ENCODE measurements at regions not wholly inside any gene's neighbourhood (a gene's known extent, or its start where the extent isn't known, plus 50 kb on each side); places are given as distances from the start of the nearest gene placed in this dataset.

DNA sequence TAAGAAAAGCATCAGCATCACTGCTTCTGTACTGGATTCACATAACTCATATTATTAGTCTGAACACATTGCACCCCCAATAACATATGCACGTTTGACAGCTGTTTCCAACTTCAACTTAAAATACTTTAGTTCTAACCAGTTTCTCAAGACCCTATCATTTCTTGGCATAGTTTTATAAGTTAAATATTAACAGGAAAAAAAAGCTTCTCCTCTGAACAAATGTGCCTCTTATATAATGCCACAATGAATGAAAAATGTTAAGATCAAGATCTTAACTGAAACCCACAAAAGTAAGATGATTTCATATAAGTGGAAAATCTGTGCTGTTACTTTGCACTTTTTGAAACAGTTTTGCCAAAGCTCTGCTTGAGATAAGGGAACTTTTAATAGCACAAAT lies 652.8 kb upstream of the FAM241A start:
- Histone ChIP-seq H3K9me3 (no peaks in the 10 kb centered on the region), H3K36me3 (no peaks in the 10 kb centered on the region), H3K27me3 (no peaks in the 10 kb centered on the region), H3K27ac (no peak overlapping the region), H3K4me1 (no peaks in the 10 kb centered on the region), H3K4me3 (no peak overlapping the region)
- TF ChIP-seq, protein P1, sequence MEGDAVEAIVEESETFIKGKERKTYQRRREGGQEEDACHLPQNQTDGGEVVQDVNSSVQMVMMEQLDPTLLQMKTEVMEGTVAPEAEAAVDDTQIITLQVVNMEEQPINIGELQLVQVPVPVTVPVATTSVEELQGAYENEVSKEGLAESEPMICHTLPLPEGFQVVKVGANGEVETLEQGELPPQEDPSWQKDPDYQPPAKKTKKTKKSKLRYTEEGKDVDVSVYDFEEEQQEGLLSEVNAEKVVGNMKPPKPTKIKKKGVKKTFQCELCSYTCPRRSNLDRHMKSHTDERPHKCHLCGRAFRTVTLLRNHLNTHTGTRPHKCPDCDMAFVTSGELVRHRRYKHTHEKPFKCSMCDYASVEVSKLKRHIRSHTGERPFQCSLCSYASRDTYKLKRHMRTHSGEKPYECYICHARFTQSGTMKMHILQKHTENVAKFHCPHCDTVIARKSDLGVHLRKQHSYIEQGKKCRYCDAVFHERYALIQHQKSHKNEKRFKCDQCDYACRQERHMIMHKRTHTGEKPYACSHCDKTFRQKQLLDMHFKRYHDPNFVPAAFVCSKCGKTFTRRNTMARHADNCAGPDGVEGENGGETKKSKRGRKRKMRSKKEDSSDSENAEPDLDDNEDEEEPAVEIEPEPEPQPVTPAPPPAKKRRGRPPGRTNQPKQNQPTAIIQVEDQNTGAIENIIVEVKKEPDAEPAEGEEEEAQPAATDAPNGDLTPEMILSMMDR (IDR thresholded peaks at IDR 0.05) = no peak
- intact Hi-C loops (cut with DNase I) = no loop called here
- no peak for DNase-seq (ENCODE audit: low spot score in 2 of 2)

DNA sequence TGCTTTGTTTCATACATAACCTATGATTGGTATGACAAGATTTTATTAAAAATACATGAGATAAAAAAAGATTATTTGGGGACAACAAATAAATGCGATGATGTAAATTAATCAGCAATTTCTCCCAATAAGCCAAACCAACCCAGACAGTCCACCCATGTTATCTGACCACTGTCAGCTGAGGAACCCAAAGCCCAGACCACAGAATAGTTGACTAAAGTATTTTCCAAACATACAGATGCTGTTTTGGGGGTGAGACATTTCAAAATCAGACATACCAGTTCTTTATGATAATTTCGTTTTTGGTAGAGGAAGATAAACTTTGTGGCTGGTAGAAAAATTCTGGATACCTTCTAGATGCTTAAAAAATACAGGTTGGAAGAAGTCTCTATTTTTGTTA lies 650.8 kb upstream of the FAM241A start:
- TF ChIP-seq, protein P1 (IDR thresholded peaks at IDR 0.05) = no peak
- Histone ChIP-seq H3K36me3 (no peaks in the 10 kb centered on the region), H3K27ac (no peak overlapping the region), H3K4me1 (no peaks in the 10 kb centered on the region), H3K9me3 (no peaks in the 10 kb centered on the region), H3K27me3 (no peaks in the 10 kb centered on the region), H3K4me3 (no peak overlapping the region)
- intact Hi-C loops (cut with DNase I) = no loop called here
- DNase-seq (ENCODE audit: low spot score in 2 of 2) = no peak

DNA sequence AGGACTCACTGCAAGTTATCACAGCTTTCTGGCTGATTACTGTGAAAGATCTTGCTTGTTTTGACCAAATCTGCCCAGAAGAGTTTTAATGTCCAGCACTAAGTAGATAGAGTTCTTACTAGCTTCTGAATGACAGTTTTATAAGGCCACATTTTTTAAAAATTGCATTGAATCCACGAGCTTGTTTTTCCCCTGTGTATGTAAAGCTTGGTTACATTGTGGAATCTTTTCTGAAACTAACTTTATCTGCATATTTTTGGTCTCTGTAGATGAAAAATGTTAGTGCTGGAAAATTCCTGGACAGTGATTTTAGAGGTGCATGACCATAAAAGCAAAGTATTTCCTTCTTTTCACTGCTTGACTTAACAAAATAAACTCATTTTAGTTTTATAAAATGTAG lies 650.3 kb upstream of the FAM241A start:
- intact Hi-C loops (cut with DNase I) = no loop called here
- Histone ChIP-seq H3K27ac (no peak overlapping the region), H3K27me3 (no peaks in the 10 kb centered on the region), H3K4me1 (no peaks in the 10 kb centered on the region), H3K36me3 (no peaks in the 10 kb centered on the region), H3K9me3 (no peaks in the 10 kb centered on the region), H3K4me3 (no peak overlapping the region)
- no peak for DNase-seq (ENCODE audit: low spot score in 2 of 2)
- TF ChIP-seq, protein P1 (IDR thresholded peaks at IDR 0.05) = no peak

DNA sequence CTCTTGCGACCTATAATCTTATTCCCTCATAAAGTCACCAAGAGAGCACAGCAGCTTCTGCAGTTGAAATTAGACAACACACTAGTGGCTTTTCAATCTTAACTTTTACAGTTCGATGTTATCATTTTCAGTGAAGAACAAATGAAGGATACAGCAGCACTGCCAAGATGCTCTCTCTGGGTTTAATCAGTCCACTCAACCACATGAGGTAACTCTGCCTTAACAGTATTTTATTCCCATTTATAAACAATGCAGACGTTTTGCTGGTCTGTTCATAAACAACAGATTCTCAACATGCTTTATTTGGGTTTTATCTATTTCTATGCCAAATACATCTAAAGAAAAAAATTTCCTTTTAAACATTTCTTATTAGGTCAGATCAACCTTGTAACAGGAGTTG lies 646.0 kb upstream of the FAM241A start:
- Histone ChIP-seq H3K4me1 (no peaks in the 10 kb centered on the region), H3K9me3 (no peaks in the 10 kb centered on the region), H3K36me3 (no peaks in the 10 kb centered on the region), H3K27ac (no peak overlapping the region), H3K27me3 (no peaks in the 10 kb centered on the region), H3K4me3 (no peak overlapping the region)
- intact Hi-C loops (cut with DNase I) = no loop called here
- TF ChIP-seq, protein P1 (IDR thresholded peaks at IDR 0.05) = no peak
- no peak for DNase-seq (ENCODE audit: low spot score in 2 of 2)

DNA sequence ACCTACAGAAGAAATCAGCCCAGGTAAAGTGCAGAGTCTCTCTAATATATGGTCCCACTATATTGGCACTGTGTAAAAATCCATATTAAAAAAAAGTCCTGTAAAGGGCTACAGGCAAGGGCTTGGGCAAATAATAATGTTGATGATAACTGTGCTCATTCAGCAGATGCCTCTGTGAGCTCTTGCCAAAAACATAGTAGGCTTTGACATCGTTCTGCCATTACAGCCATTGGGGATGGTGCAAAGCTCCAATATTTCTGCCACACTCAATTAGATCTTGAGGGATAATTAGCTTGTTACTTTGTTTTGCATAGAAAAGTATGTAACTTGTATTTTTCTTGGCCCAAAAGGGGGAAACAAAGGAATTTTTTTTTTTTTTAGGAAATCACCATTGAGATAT lies 645.5 kb upstream of the FAM241A start:
- Histone ChIP-seq H3K4me3 (no peak overlapping the region), H3K4me1 (no peaks in the 10 kb centered on the region), H3K9me3 (no peaks in the 10 kb centered on the region), H3K36me3 (no peaks in the 10 kb centered on the region), H3K27ac (no peak overlapping the region), H3K27me3 (no peaks in the 10 kb centered on the region)
- TF ChIP-seq, protein P1 (IDR thresholded peaks at IDR 0.05) = no peak
- intact Hi-C loops (cut with DNase I) = no loop called here
- no peak for DNase-seq (ENCODE audit: low spot score in 2 of 2)

DNA sequence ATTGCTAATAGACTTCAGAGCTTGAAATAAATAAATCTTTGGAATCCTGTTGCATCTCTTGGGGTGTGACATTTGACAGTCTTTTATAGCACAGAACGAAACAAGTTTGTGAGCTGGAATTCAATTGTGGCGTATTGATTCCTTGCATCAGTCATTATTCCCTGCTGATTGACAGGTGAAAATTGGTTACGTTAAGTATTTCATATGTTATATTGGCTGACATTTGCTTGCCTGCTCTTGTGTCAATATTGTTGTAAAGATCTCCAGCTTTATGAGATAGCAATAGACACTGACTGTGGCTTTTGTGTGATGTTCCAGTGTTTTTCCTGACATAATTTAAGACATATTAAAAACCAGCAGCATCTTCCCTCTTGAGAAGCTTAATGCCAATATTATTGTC lies 644.4 kb upstream of the FAM241A start:
- no peaks in the 10 kb centered on the region for H3K36me3 ChIP-seq
- no peaks in the 10 kb centered on the region for H3K4me1 ChIP-seq
- no peaks in the 10 kb centered on the region for H3K27me3 ChIP-seq
- TF ChIP-seq, protein P1 (IDR thresholded peaks at IDR 0.05) = no peak
- H3K9me3 ChIP-seq = no peaks in the 10 kb centered on the region
- no peak overlapping the region for H3K4me3 ChIP-seq
- no peak for DNase-seq (ENCODE audit: low spot score in 2 of 2)
- intact Hi-C loops (cut with DNase I) = no loop called here
- H3K27ac ChIP-seq = no peak overlapping the region
